Psoas muscle (tissue), 7 donors: ENCODE measurements at regions not wholly inside any gene's neighbourhood (a gene's known extent, or its start where the extent isn't known, plus 50 kb on each side); places are given as distances from the start of the nearest gene placed in this dataset.

Experiments
- ATAC-seq, 4 donors: fragments of 200-7000 bp; cut with Tn5 transposase; one replicate each; pipeline ENCODE4 v1.9.1; 2020; ENCODE audit warnings: moderate library complexity in 3 of 4, mild to moderate bottlenecking in 2 of 4
- DNase-seq, 2 donors: peaks; one replicate each; pipeline ENCODE4 v3.0.0-alpha.2; 2020
- H3K27ac ChIP-seq: fragments of 200-600 bp; one replicate; pipeline ENCODE4 v1.8.0; 2022
- H3K27me3 ChIP-seq, 3 donors: fragments of 200-600 bp in 1 of 3; one replicate each; pipeline versions ENCODE4 v1.6.1 to v1.8.0; 2013 to 2022; ENCODE audit warnings: low read length in 2 of 3, mild to moderate bottlenecking in 2 of 3, moderate library complexity in 1 of 3; ENCODE audit not compliant: insufficient read depth in 3 of 3
- H3K36me3 ChIP-seq, 2 donors: fragments of 200-600 bp in 1 of 2; one replicate each; pipeline versions ENCODE4 v1.6.1 to v1.8.0; 2013 to 2022; ENCODE audit warnings: low read depth in 1 of 2, mild to moderate bottlenecking in 1 of 2, moderate library complexity in 1 of 2; ENCODE audit not compliant: insufficient read depth in 1 of 2
- H3K4me1 ChIP-seq: fragments of 200-600 bp; one replicate; pipeline ENCODE4 v1.8.0; 2022
- H3K4me3 ChIP-seq: fragments of 200-600 bp; one replicate; pipeline ENCODE4 v1.8.0; 2022; ENCODE audit warnings: mild to moderate bottlenecking
- H3K9me3 ChIP-seq: fragments of 200-600 bp; one replicate; pipeline ENCODE4 v1.8.0; 2022
- CTCF ChIP-seq: fragments of 200-600 bp; IDR thresholded peaks from one replicate; pipeline ENCODE4 v1.8.0; 2022; ENCODE audit warnings: antibody characterized with exemption
- WGBS, 3 donors: extraction: QIAGEN DNeasy Blood & Tissue Kit; methylation state at CpG; one replicate each; pipeline versions ENCODE4 v1.1.6 to v1.1.7; 2013; 5-methylcytosine and 5-hydroxymethylcytosine counted together
- intact Hi-C, 2 donors: fragments of 100-400 bp; cut with DNase I; formaldehyde crosslinking; loops; one replicate each; pipeline versions ENCODE4 v1.11.0 to v1.14.2; 2022
- donor health status: healthy with polysubstance abuse.
- donor health status: DM: no; HTN: no; CAD: no; lungs with moderate emphysema.
- donor health status: Bipolar disorder and iron deficiency.
- donor health status: healthy.
- donor health status: DM: yes; HTN: yes; CAD: no.
- donor health status: DM: no; HTN: no; CAD: no.
- donor health status: DM: yes; HTN: yes; CAD: no.

GRCh38 chr7:41033500-41033899, 669.4 kb downstream of the INHBA start:
- no peak for TF ChIP-seq CTCF
- ATAC-seq (no peak), DNase-seq (no peak)
- H3K27ac ChIP-seq: no peak overlapping the region
- H3K4me1 ChIP-seq: no peaks in the 10 kb centered on the region
- intact Hi-C loops: no loop called here
- H3K4me3 ChIP-seq: no peak overlapping the region
- H3K36me3 ChIP-seq: no peaks in the 10 kb centered on the region
- 72 to 83% (median 81%) methylated on average over 1 of the region's 1 CpG for WGBS, 3 donors
- H3K9me3 ChIP-seq: no peaks in the 10 kb centered on the region
- H3K27me3 ChIP-seq: no peaks in the 10 kb centered on the region

GRCh38 chr7:41030673-41031072, 672.2 kb downstream of the INHBA start:
- Histone ChIP-seq H3K9me3 (no peaks in the 10 kb centered on the region), H3K36me3 (no peaks in the 10 kb centered on the region), H3K27ac (no peak overlapping the region), H3K4me1 (no peaks in the 10 kb centered on the region), H3K4me3 (no peak overlapping the region), H3K27me3 (no peaks in the 10 kb centered on the region)
- no peak for TF ChIP-seq CTCF
- ATAC-seq (no peak), DNase-seq (no peak)
- WGBS, 3 donors: 83 to 90% (median 89%) methylated on average over 5 of the region's 5 CpGs
- intact Hi-C loops: no loop called here

- no peaks in the 10 kb centered on the region for H3K9me3 ChIP-seq
- ATAC-seq: no peak
- no peak overlapping the region for H3K4me3 ChIP-seq
- TF ChIP-seq CTCF: no peak
- no peak overlapping the region for H3K27ac ChIP-seq
- intact Hi-C loops: no loop called here
- H3K4me1 ChIP-seq: no peaks in the 10 kb centered on the region
- H3K36me3 ChIP-seq: no peaks in the 10 kb centered on the region
- no peak for DNase-seq
- WGBS, 3 donors: 81 to 89% (median 84%) methylated on average over 5 of the region's 5 CpGs
- no peaks in the 10 kb centered on the region for H3K27me3 ChIP-seq
Measured at GRCh38 chr7:41029072-41029499, 673.8 kb downstream of the INHBA start.

- DNase-seq: no peak
- Histone ChIP-seq H3K4me3 (no peak overlapping the region), H3K36me3 (no peaks in the 10 kb centered on the region), H3K27ac (no peak overlapping the region), H3K9me3 (no peaks in the 10 kb centered on the region), H3K27me3 (no peaks in the 10 kb centered on the region), H3K4me1 (no peaks in the 10 kb centered on the region)
- no peak for TF ChIP-seq CTCF
- ATAC-seq: no peak
- 71 to 84% (median 75%) methylated on average over 2 of the region's 2 CpGs for WGBS, 3 donors
- intact Hi-C loops: no loop called here
Measured at GRCh38 chr7:41028580-41028979, 674.3 kb downstream of the INHBA start.

GRCh38 chr7:41027428-41028115, 675.3 kb downstream of the INHBA start:
- ATAC-seq (no peak), DNase-seq (no peak)
- TF ChIP-seq CTCF: no peak
- intact Hi-C loops: no loop called here
- Histone ChIP-seq H3K27me3 (no peaks in the 10 kb centered on the region), H3K4me1 (no peaks in the 10 kb centered on the region), H3K36me3 (no peaks in the 10 kb centered on the region), H3K4me3 (no peak overlapping the region), H3K27ac (no peak overlapping the region), H3K9me3 (no peaks in the 10 kb centered on the region)
- 80 to 85% (median 84%) methylated on average over 7 of the region's 7 CpGs for WGBS, 3 donors
